ENCODE measurements at regions not wholly inside any gene's neighbourhood (a gene's known extent, or its start where the extent isn't known, plus 50 kb on each side); places are given as distances from the start of the nearest gene placed in this dataset.

DNA sequence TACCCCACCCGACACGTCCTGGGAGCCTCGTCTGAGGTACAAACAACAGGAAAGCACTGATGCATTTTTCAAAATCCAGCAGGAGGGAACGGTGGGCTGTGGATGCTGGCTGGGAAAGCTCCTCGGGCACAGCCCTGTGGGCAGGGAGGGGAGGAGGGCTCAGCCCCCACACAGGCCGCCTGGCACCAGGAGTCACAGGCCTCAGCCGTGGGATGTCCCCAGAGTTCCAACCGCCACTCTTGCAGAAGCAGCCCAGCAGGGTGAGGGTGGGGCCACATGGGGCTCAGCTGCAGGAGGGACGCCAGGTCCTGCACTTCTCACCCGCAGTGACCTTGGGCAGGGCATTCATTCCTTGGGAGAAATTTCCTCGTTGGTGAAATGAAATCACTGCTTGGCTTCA is 274.6 kb downstream of the BRD1 start:
- H3K27me3 ChIP-seq (ENCODE audit: control insufficient read depth, insufficient read depth, low read length), result no peaks in the 10 kb centered on the region
- TF ChIP-seq, protein P1, sequence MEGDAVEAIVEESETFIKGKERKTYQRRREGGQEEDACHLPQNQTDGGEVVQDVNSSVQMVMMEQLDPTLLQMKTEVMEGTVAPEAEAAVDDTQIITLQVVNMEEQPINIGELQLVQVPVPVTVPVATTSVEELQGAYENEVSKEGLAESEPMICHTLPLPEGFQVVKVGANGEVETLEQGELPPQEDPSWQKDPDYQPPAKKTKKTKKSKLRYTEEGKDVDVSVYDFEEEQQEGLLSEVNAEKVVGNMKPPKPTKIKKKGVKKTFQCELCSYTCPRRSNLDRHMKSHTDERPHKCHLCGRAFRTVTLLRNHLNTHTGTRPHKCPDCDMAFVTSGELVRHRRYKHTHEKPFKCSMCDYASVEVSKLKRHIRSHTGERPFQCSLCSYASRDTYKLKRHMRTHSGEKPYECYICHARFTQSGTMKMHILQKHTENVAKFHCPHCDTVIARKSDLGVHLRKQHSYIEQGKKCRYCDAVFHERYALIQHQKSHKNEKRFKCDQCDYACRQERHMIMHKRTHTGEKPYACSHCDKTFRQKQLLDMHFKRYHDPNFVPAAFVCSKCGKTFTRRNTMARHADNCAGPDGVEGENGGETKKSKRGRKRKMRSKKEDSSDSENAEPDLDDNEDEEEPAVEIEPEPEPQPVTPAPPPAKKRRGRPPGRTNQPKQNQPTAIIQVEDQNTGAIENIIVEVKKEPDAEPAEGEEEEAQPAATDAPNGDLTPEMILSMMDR (IDR thresholded peaks at IDR 0.05; ENCODE audit: insufficient read depth, low read depth, low read length), result no peak
- CTCF ChIA-PET, result no interaction called here
- no peak for DNase-seq (ENCODE audit: low read depth)
- H3K4me3 ChIP-seq (ENCODE audit: low read depth, low read length), result no peak overlapping the region
- H3K36me3 ChIP-seq (ENCODE audit: control insufficient read depth, insufficient read depth, low read length), result no peaks in the 10 kb centered on the region
- POLR2A ChIA-PET, result no interaction called here

DNA sequence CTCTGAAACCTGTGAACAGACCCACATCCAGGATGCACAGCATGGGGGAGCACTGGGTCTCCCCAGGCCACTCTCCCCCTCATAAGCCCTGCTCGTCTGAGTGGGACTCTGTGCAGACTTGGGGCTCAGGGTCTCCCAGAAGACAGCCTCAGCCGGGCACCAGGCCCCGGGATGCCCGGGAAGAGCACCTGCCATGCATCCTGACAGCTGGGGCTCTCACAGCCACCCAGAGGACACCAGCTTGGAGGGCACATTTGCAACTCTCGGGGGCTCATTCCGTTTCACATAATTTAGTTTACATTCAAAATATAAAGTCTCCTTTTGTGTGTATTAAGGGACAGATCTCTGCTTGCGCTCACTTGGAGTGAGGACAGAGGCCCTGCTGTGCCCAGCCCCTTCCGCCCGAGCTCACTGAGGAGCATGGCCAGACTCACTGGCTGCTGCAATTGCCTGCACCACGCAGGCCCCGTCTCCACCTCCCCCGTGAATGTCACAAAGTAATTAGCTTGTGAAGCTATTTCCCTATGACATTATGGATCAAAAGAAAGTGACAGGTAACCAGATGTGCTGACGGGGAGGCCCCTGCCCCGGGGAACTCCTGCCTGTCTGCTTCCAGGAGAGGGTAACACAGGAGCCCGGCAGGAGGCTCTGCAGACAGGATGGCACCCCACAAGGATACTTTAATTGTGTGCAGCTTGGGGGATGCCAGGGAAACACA is 275.6 kb downstream of the BRD1 start:
- ChIA-PET POLR2A (no interaction called here), CTCF (no interaction called here)
- H3K4me3 ChIP-seq (ENCODE audit: low read depth, low read length), result no peak overlapping the region
- H3K27me3 ChIP-seq (ENCODE audit: control insufficient read depth, insufficient read depth, low read length), result no peaks in the 10 kb centered on the region
- no peaks in the 10 kb centered on the region for H3K36me3 ChIP-seq (ENCODE audit: control insufficient read depth, insufficient read depth, low read length)
- no peak for DNase-seq (ENCODE audit: low read depth)
- TF ChIP-seq, protein P1 (IDR thresholded peaks at IDR 0.05; ENCODE audit: insufficient read depth, low read depth, low read length), result no peak

DNA sequence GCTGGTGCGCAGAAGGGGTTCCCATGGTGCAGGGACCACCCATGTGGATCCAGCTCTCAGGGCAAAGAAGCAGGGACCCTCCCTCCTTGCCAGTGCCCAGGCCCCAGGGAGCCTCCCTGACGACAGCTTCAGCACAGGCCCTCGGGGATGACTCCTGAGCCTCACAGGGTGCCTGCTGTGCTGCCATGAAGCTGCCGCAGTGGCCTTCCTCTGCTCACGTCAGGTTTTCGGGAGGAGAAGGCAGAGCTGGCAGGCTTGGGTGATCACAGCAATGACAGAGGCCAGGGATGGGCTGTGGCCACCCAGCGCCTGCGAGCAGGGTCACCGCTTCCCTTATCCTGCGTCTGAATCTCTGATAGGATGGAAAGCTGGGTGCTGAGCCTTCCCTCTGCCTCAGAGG is 276.2 kb downstream of the BRD1 start:
- no peaks in the 10 kb centered on the region for H3K27me3 ChIP-seq (ENCODE audit: control insufficient read depth, insufficient read depth, low read length)
- no peaks in the 10 kb centered on the region for H3K36me3 ChIP-seq (ENCODE audit: control insufficient read depth, insufficient read depth, low read length)
- ChIA-PET CTCF (no interaction called here), POLR2A (no interaction called here)
- DNase-seq (ENCODE audit: low read depth), result no peak
- TF ChIP-seq, protein P1 (IDR thresholded peaks at IDR 0.05; ENCODE audit: insufficient read depth, low read depth, low read length), result no peak
- no peak overlapping the region for H3K4me3 ChIP-seq (ENCODE audit: low read depth, low read length)

DNA sequence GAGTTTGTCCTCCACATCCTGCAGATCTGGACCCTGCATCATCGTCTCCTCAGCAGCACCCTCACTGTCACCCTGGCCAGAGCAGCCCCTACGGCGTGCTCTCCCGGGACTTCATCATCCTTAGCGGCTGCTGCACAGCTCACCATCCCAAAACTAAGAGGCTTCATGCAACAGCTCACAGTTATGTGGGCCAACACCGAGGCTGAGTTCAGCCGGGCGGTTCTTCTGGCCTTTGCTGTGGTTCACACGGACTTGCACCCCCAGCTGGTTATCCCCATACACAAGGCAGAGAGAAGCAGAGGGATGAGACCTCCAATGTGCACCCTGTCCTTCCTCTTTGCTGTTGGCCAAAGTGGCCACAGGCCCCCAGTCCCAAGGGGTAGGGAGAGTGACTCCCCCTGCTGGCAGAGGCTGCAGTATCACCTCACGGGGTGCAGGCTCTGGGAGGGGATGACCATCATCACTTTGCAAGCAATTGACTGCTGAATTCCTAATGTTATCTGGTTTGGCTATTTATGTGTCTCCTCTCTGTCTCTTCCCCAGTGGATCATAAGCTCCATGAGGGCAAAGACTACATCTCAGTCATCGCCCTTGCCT is 276.8 kb downstream of the BRD1 start:
- ChIA-PET CTCF (no interaction called here), POLR2A (no interaction called here)
- no peak for DNase-seq (ENCODE audit: low read depth)
- Histone ChIP-seq H3K36me3 (ENCODE audit: control insufficient read depth, insufficient read depth, low read length) (no peaks in the 10 kb centered on the region), H3K4me3 (ENCODE audit: low read depth, low read length) (no peak overlapping the region), H3K27me3 (ENCODE audit: control insufficient read depth, insufficient read depth, low read length) (no peaks in the 10 kb centered on the region)
- TF ChIP-seq, protein P1 (IDR thresholded peaks at IDR 0.05; ENCODE audit: insufficient read depth, low read depth, low read length), result no peak

DNA sequence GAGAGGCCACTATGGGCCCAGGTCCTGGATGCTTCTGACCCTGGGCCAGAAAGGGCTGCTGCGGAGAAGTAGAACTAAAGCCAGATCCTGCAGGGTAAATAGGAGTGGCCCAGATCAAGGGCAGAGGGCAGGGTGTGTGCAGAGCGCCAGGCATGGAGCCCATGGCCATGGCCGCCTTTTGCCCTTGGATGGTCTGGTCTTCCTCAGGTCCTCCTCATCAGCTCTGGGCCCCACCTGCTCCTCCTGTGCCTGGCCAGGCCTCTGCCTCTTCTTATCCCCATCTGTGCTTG is 277.6 kb downstream of the BRD1 start:
- Histone ChIP-seq H3K4me3 (ENCODE audit: low read depth, low read length) (no peak overlapping the region), H3K36me3 (ENCODE audit: control insufficient read depth, insufficient read depth, low read length) (no peaks in the 10 kb centered on the region), H3K27me3 (ENCODE audit: control insufficient read depth, insufficient read depth, low read length) (no peaks in the 10 kb centered on the region)
- no peak for DNase-seq (ENCODE audit: low read depth)
- POLR2A ChIA-PET, result no interaction called here
- CTCF ChIA-PET, result no interaction called here
- TF ChIP-seq, protein P1 (IDR thresholded peaks at IDR 0.05; ENCODE audit: insufficient read depth, low read depth, low read length), result no peak

Measured in BJ (cell line).